ENCODE measurements at regions not wholly inside any gene's neighbourhood (a gene's known extent, or its start where the extent isn't known, plus 50 kb on each side); places are given as distances from the start of the nearest gene placed in this dataset.

DNA sequence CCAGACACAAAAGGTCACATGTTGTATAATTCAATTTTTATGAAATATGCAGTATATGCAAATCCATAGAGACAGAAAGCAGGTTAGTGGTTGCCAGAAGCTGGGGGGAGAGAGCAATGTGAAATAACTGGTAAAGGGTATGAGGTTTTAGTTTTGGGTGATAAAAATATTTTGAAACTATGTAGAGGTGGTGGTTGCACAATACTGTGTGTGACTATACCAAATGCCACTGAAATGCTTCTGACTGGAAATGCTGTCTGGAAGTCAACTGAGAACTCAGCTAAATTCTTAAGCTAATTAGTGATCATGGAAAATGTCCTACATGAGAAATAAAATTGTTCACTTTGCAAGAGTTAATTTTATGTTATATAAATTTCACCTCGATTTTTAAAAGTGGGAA lies 65.3 kb upstream of the RXFP2 start:
- WGBS (ENCODE audit: insufficient coverage) = no CpG with 5 or more reads among the region's 1 CpG

DNA sequence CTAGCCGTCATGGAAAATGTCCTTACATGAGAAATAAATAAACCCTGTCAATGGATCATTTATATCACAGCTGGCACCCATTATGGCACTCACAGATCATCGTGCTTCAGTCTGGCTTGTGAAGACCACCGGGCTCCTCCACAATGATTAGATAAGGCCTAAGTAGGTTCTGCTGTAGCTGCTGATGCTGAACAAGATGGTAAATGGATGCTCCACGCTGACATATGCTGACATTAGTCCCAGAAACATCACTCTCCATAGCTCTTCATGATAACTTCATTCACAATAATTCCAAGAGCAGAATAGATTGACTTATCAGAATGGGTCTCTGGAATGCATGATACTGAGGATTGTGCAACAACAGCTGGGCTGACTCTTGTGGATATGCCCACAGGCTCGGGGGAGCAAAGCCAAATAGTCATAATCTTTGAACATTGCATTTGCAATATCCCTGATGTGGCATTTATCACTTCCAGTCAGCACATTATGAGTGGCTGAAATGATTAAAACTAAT lies 63.8 kb upstream of the RXFP2 start:
- TF ChIP-seq, protein P1, sequence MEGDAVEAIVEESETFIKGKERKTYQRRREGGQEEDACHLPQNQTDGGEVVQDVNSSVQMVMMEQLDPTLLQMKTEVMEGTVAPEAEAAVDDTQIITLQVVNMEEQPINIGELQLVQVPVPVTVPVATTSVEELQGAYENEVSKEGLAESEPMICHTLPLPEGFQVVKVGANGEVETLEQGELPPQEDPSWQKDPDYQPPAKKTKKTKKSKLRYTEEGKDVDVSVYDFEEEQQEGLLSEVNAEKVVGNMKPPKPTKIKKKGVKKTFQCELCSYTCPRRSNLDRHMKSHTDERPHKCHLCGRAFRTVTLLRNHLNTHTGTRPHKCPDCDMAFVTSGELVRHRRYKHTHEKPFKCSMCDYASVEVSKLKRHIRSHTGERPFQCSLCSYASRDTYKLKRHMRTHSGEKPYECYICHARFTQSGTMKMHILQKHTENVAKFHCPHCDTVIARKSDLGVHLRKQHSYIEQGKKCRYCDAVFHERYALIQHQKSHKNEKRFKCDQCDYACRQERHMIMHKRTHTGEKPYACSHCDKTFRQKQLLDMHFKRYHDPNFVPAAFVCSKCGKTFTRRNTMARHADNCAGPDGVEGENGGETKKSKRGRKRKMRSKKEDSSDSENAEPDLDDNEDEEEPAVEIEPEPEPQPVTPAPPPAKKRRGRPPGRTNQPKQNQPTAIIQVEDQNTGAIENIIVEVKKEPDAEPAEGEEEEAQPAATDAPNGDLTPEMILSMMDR (IDR thresholded peaks at IDR 0.05) = no peak
- Histone ChIP-seq H2AFZ (ENCODE audit: insufficient read depth, low read depth, low read length, poor library complexity, severe bottlenecking) (no peak overlapping the region), H3K27ac (ENCODE audit: low read depth in 1 of 2, low read length in 2 of 2) (no peak overlapping the region), H3K79me2 (ENCODE audit: insufficient read depth, low read length) (no peaks in the 10 kb centered on the region), H4K20me1 (ENCODE audit: insufficient read depth, low read length) (no peaks in the 10 kb centered on the region), H3K9me3 (replicated peaks in 1 of 2; ENCODE audit: control insufficient read depth in 1 of 2, insufficient read depth in 1 of 2, low read length in 2 of 2) (no peaks in the 10 kb centered on the region), H3K4me2 (replicated peaks; ENCODE audit: extremely low read depth, low read length, poor library complexity, severe bottlenecking) (no peak overlapping the region), H3K36me3 (replicated peaks in 1 of 2; ENCODE audit: control insufficient read depth in 1 of 2, insufficient read depth in 2 of 2, low read length in 2 of 2) (no peaks in the 10 kb centered on the region), H3K4me3 (replicated peaks in 1 of 3; ENCODE audit: low read depth in 2 of 3, low read length in 3 of 3) (no peak overlapping the region), H3K4me1 (ENCODE audit: control insufficient read depth in 1 of 2, insufficient read depth in 2 of 2, low read length in 2 of 2) (no peaks in the 10 kb centered on the region), H3K9ac (ENCODE audit: insufficient read depth, low read length, poor library complexity, severe bottlenecking) (no peak overlapping the region), H3K27me3 (ENCODE audit: control insufficient read depth in 2 of 2, insufficient read depth in 2 of 2, low read length in 2 of 2) (no peaks in the 10 kb centered on the region)
- no peak overlapping the region for H3K4me3 Mint-ChIP-seq
- intact Hi-C loops (cut with micrococcal nuclease) = no loop called here
- H3K27ac Mint-ChIP-seq = no peak overlapping the region
- no peak for DNase-seq
- H3K4me1 Mint-ChIP-seq = peaks cover 3% of the 10 kb centered on the region
- H3K9me3 Mint-ChIP-seq = peaks cover 0 to 13% (median 4%) of the 10 kb centered on the region in 7 donors
- no CpG with 5 or more reads among the region's 5 CpGs for WGBS (ENCODE audit: insufficient coverage)
- peaks cover 0 to 3% (median 2%) of the 10 kb centered on the region in 3 donors for H3K27me3 Mint-ChIP-seq (ENCODE audit: low read depth in 3 of 3)
- H3K36me3 Mint-ChIP-seq = peaks cover 7 to 9% of the 10 kb centered on the region in 2 donors

More for the DNA sequence above, 65.3 kb upstream of the RXFP2 start:
- Histone ChIP-seq H3K4me1 (ENCODE audit: control insufficient read depth in 1 of 2, insufficient read depth in 2 of 2, low read length in 2 of 2) (no peaks in the 10 kb centered on the region), H3K27ac (ENCODE audit: low read depth in 1 of 2, low read length in 2 of 2) (no peak overlapping the region), H3K4me3 (replicated peaks in 1 of 3; ENCODE audit: low read depth in 2 of 3, low read length in 3 of 3) (no peak overlapping the region), H3K79me2 (ENCODE audit: insufficient read depth, low read length) (no peaks in the 10 kb centered on the region), H3K9me3 (replicated peaks in 1 of 2; ENCODE audit: control insufficient read depth in 1 of 2, insufficient read depth in 1 of 2, low read length in 2 of 2) (no peaks in the 10 kb centered on the region), H3K27me3 (ENCODE audit: control insufficient read depth in 2 of 2, insufficient read depth in 2 of 2, low read length in 2 of 2) (no peaks in the 10 kb centered on the region), H4K20me1 (ENCODE audit: insufficient read depth, low read length) (no peaks in the 10 kb centered on the region), H3K4me2 (replicated peaks; ENCODE audit: extremely low read depth, low read length, poor library complexity, severe bottlenecking) (no peak overlapping the region), H2AFZ (ENCODE audit: insufficient read depth, low read depth, low read length, poor library complexity, severe bottlenecking) (no peak overlapping the region), H3K9ac (ENCODE audit: insufficient read depth, low read length, poor library complexity, severe bottlenecking) (no peak overlapping the region), H3K36me3 (replicated peaks in 1 of 2; ENCODE audit: control insufficient read depth in 1 of 2, insufficient read depth in 2 of 2, low read length in 2 of 2) (no peaks in the 10 kb centered on the region)
- no peak overlapping the region for H3K4me3 Mint-ChIP-seq
- H3K4me1 Mint-ChIP-seq = peaks cover 3% of the 10 kb centered on the region
- H3K9me3 Mint-ChIP-seq = peaks cover 0 to 12% (median 4%) of the 10 kb centered on the region in 7 donors
- H3K27me3 Mint-ChIP-seq (ENCODE audit: low read depth in 3 of 3) = peaks cover 0 to 6% (median 2%) of the 10 kb centered on the region in 3 donors
- H3K36me3 Mint-ChIP-seq = peaks cover 7 to 9% of the 10 kb centered on the region in 2 donors
- DNase-seq = no peak
- intact Hi-C loops (cut with micrococcal nuclease) = no loop called here
- no peak overlapping the region for H3K27ac Mint-ChIP-seq
- TF ChIP-seq, protein P1 (IDR thresholded peaks at IDR 0.05) = no peak
